ENCODE measurements at regions not wholly inside any gene's neighbourhood (a gene's known extent, or its start where the extent isn't known, plus 50 kb on each side); places are given as distances from the start of the nearest gene placed in this dataset.

DNA sequence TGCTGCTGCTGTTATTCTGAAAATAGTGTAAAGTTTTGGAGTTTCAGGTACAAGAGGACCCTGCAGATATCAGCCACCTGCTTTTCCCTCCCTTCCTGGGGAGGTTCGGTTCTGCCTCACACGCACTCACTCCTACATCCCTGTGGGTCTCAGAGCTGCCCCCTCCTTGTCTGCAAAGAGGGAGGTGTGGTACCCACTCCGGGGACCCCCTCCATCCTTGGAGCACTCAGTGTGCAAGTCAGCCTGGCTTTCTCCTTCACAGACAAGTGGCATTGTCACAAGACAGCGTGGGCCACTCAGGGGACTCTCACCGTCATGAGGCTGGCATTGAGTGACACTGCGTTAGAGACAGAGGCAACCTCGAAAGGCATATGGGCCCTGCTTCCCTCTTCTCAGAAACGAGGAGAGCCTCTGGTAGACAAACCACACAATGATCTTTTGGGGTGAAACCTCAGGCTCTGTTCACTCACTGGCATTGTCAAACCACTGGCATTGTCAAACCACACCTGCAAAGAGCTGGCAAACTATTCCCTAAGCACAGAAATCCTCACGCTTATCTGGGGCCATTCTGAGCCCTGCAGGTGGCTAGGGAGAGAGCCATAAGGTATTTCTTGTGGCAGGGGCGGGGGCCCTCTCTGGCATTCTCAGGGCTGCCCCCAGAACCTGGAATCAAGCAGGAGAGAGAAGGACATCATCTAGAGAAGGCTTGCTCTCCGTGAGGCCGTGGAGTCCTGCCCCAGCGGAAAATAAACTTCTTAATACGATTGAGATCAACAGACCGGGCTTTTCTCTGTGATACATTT, 285.0 kb downstream of the SHOX start:
- TF ChIP-seq ZFX (CRISPR knock-in tag; IDR thresholded peaks at IDR 0.05) (no peak), NFIC (IDR thresholded peaks at IDR 0.05) (no peak)
- TF ChIP-seq, protein P1, sequence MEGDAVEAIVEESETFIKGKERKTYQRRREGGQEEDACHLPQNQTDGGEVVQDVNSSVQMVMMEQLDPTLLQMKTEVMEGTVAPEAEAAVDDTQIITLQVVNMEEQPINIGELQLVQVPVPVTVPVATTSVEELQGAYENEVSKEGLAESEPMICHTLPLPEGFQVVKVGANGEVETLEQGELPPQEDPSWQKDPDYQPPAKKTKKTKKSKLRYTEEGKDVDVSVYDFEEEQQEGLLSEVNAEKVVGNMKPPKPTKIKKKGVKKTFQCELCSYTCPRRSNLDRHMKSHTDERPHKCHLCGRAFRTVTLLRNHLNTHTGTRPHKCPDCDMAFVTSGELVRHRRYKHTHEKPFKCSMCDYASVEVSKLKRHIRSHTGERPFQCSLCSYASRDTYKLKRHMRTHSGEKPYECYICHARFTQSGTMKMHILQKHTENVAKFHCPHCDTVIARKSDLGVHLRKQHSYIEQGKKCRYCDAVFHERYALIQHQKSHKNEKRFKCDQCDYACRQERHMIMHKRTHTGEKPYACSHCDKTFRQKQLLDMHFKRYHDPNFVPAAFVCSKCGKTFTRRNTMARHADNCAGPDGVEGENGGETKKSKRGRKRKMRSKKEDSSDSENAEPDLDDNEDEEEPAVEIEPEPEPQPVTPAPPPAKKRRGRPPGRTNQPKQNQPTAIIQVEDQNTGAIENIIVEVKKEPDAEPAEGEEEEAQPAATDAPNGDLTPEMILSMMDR (IDR thresholded peaks at IDR 0.05 in 2 of 3, conservative IDR thresholded peaks at IDR 0.05 in 1 of 3; ENCODE audit: insufficient read depth in 2 of 3, low read depth in 1 of 3, low read length in 3 of 3): no peak
